GM13977 (cell line): ENCODE measurements at regions not wholly inside any gene's neighbourhood (a gene's known extent, or its start where the extent isn't known, plus 50 kb on each side); places are given as distances from the start of the nearest gene placed in this dataset.
"Not testable (repeated sequence)": the region's sequence is repeated elsewhere in the genome, so short reads cannot be mapped to it uniquely, and the experiment has no call there.

Experiments
- DNase-seq: peaks from one replicate; pipeline ENCODE4 v3.0.0; 2012; ENCODE audit warnings: low spot score
- in situ Hi-C: fragments of 300-500 bp; cut with MboI; formaldehyde crosslinking; loops from one replicate; pipeline ENCODE4 v1.12.0; 2022; ENCODE audit warnings: low sequenced_read_pairs, low pct_unique_long_range_greater_than_20kb, mixed read lengths, inconsistent platforms; ENCODE audit not compliant: unreplicated experiment
- TF ChIP-seq, protein P1 (sequence below): IDR thresholded peaks from 2 replicates; pipeline ENCODE4 v1.5.1; 2012; ENCODE audit warnings: mild to moderate bottlenecking, control low read depth; ENCODE audit not compliant: insufficient read depth; ENCODE audit errors: extremely low read depth, missing control alignments

DNA sequence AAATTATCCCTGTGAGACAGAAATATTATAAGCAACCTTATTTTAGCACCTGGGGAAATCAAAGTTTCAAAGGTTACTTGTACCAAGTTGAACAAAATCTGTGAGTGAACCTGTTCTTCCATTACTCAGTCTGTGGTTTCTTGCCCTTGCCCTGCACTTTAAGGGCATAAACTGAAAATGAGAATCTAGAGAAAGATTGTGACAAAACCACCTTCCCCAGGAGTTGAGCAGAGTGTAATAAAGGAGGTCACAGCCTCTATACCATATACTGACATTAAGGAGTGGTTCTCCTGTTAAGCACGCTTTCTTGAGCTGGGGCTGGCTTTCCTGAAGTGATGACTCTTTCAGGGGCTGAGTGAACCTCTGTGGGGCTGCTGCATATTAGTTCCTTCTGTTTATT is 143.4 kb downstream of the PDCD6IP start:
- TF ChIP-seq, protein P1, sequence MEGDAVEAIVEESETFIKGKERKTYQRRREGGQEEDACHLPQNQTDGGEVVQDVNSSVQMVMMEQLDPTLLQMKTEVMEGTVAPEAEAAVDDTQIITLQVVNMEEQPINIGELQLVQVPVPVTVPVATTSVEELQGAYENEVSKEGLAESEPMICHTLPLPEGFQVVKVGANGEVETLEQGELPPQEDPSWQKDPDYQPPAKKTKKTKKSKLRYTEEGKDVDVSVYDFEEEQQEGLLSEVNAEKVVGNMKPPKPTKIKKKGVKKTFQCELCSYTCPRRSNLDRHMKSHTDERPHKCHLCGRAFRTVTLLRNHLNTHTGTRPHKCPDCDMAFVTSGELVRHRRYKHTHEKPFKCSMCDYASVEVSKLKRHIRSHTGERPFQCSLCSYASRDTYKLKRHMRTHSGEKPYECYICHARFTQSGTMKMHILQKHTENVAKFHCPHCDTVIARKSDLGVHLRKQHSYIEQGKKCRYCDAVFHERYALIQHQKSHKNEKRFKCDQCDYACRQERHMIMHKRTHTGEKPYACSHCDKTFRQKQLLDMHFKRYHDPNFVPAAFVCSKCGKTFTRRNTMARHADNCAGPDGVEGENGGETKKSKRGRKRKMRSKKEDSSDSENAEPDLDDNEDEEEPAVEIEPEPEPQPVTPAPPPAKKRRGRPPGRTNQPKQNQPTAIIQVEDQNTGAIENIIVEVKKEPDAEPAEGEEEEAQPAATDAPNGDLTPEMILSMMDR, result no peak
- in situ Hi-C loops, result no loop called here
- no peak for DNase-seq

- DNase-seq, result no peak
- TF ChIP-seq, protein P1, result no peak
- in situ Hi-C loops, result no loop called here
Observed at GRCh38 chr3:33942483-33943150, 144.2 kb downstream of the PDCD6IP start.

- TF ChIP-seq, protein P1, result no peak
- no peak for DNase-seq
- in situ Hi-C loops, result no loop called here
Observed at GRCh38 chr3:33943277-33943676, 144.8 kb downstream of the PDCD6IP start.

DNA sequence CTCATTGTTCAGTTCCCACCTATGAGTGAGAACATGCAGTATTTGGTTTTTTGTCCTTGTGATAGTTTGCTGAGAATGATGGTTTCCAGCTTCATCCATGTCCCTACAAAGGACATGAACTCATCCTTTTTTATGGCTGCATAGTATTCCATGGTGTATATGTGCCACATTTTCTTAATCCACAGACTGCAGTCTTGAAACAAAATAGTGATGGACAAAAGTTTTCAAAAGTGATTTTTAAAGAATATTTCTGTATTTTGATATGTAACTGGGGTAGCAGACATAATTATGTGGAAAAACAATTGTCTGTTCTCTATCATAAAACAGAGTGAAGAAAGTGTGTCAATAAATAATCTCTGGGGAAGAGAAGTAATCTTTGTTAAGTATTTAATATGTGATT is 148.2 kb downstream of the PDCD6IP start:
- in situ Hi-C loops, DNase-seq: not testable (repeated sequence)

GRCh38 chr3:33947272-33948195 is 149.1 kb downstream of the PDCD6IP start:
- DNase-seq, result no peak
- TF ChIP-seq, protein P1, result no peak
- in situ Hi-C loops, result no loop called here

- in situ Hi-C loops, result no loop called here
- TF ChIP-seq, protein P1, result no peak
- DNase-seq, result no peak
Observed at GRCh38 chr3:33949074-33949473, 150.6 kb downstream of the PDCD6IP start.

DNA sequence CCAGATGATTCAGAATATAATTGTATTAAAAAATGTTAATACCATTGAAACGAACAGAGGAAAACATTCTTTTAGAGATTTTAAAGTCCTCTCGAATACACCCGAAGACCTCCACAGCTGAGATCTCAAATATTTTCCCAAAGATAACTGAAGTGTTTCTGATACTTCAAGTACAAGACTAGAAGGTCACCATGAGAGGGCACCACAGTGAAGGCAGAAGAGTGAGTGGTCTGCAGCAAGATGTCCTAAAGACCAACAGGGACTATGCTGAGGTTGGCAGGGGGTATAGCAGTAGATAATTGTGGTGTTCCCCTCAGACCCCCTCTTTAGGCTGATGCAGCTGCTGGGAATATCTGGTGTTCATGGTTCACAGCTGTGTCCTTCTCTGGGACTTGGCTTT is 156.5 kb downstream of the PDCD6IP start:
- in situ Hi-C loops, result no loop called here
- TF ChIP-seq, protein P1, result peak; percentile 21

More for the DNA sequence above, 156.5 kb downstream of the PDCD6IP start:
- no peak for DNase-seq
